ENCODE measurements at regions not wholly inside any gene's neighbourhood (a gene's known extent, or its start where the extent isn't known, plus 50 kb on each side); places are given as distances from the start of the nearest gene placed in this dataset.

DNA sequence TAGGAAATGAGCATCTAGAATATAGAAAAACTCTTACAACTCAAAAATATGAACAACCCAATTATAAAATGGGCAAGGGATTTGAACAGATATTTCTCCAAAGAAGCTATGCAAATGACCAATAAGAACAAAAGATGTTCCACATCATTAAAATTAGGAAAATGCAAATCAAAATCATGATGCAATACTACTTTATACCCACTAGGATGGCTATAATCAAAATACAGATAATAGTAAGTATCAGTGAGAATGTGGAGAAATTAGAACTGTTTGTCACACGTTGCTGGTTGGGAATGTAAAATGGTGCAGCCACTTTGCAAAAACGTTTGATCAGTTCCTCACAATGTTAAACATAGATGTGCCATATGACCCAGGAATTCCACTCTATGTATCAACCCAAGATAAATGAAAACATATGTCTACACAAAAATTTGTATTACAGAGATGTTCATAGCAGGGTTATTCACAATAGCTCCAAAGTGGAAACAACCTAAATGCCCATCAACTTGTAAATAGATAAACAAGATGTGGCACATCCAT is 558.4 kb downstream of the SLC4A3 start:
- no peak for DNase-seq

GRCh38 chr2:220188031-220188430 is 560.6 kb downstream of the SLC4A3 start:
- no peak for DNase-seq

GRCh38 chr2:220191031-220191430 is 563.6 kb downstream of the SLC4A3 start:
- DNase-seq: no peak

DNA sequence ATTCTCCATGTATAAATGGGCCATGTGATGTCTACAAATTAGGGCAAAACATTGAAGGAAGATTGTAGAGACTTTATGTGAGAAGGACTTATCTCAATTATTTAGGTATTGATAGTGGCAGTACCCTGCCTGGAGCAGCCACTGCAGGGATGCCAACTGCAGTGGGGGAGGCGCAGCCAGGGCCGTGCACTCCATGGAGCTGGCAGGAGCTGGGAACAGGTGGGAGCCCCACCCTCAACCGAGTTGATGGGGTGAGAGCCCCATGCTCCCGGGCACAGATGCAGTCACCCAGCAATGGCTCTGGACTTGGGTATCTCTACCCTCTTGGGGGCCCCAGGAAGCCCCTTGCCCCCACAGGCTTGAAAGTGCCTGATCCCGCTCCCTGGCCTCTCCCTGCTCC is 564.3 kb downstream of the SLC4A3 start:
- no peak for DNase-seq

GRCh38 chr2:220192994-220193753 is 565.7 kb downstream of the SLC4A3 start:
- no peak for DNase-seq

DNA sequence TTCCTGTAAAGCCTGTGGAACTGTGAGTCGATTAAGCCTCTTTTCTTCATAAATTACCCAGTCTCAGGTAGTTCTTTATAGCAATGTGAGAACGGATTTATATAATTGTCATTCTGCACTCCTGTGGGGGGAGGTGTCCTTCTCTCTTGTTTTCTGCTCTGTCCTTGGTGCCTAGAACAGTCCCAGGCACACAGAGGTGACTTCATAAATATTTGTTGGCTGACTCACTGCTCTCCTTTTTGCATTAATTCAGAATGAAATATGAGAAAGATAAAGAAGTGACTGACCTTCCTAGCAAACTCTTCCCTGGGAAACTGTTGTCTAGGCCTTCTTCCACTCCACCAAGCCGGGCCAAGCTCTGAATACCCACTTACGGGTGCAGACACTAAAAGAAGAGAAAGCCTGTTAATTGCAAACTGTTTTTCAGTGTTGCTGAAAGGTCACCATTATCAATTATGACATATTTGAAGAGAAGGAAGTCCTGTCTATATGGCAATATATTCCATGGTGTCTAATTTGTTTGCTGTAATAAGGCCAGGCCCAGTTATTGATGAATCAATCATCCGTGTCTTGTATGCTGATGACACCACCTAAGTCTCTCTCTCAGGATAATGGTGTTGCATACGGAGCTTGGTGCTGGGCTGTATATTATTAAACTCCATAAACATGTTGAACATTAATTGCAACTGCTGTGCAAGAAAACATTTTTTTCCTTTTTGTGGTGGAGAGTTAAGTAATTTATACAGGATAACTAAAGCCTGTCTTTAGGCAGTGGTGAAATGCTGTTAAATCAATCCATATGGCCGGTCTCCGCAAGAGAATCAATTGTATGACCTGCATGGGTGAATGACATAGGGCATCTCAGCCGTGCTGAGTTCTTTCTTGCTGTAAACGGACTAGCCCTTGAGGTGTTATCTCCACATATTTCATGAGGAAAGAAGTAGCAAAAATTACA is 567.5 kb downstream of the SLC4A3 start:
- no peak for DNase-seq

GRCh38 chr2:220198896-220199295 is 571.5 kb downstream of the SLC4A3 start:
- DNase-seq: no peak

DNA sequence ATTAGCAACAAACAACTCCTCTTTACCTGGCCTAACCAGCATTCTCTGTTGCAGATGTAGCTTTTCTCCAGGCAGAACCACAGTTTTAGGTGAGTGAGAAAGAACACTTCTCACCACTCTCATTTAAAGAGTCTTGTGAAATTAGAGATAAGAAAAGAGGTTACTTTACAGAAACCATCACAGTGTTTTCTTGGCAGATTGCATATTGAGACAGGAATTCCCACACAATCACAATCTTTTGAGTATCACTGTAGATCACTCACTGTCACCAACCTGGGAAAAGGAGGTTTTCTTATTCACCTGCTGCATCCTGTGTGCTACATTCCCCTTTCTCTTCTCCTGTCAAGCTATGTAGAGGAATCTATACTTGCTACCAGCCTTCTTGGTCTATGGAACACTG is 574.6 kb downstream of the SLC4A3 start:
- no peak for DNase-seq

DNA sequence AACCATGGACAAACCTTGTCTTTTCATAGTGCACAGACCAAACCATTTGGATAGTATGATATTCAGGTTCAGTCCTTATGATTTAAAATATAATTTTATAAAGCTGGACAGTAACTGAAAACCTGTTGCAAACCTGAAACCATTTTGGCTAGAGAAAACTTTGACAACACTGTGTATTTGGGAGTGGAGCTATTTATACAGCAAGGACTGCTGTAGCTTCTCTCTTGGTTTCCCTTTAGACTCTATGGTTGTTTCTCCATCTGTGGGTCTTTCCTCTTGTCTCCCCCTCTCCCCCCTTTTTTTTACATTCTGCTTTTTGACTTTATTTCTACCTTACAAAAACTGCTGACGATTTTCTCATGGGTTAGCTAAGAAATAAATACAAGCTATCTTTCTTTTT is 581.7 kb downstream of the SLC4A3 start:
- no peak for DNase-seq

DNA sequence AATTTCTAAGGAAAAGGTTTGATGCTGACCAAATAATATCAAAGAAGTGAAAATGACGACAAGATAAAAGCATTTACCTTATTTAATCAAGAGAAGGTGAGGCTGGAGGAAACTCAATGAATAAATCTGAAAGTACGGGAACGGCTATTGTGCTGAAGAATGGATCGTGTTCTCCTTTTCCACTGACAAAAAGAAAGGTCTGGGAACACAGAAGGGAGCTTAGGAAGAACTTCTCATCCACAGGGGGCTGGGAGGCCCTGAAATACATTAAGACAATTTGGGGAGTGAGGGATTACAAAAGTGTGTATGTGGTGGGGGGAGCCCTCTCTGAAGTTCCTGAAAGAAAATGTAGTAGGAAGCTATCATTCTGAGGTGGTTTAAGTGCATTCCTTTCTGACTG is 582.3 kb downstream of the SLC4A3 start:
- DNase-seq: no peak

- no peak for DNase-seq
Observed at GRCh38 chr2:220212296-220213080, 585.1 kb downstream of the SLC4A3 start.

- no peak for DNase-seq
Observed at GRCh38 chr2:220215785-220216184, 588.4 kb downstream of the SLC4A3 start.

- DNase-seq: peak; percentile 80
Observed at GRCh38 chr2:220219371-220219770, 591.9 kb downstream of the SLC4A3 start.

DNA sequence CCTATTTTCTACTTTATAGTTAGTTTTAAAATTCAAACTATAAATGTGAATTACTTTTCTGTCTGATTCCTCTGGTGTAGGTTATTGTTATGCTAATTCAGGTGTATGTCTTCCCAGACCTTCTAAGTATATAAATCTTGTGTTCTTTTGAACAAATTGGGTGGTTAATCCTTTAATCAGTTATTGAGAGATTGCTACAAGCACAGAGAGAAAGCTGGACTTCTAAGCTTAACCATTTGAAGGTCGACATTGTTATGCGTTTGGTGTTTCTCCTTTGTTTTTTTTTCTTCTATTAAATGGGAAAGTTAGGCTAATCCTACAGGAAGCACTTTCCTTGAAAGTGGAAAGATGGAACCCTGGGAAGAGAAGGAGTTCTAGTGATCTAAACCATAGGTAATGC is 592.6 kb downstream of the SLC4A3 start:
- DNase-seq: no peak

GRCh38 chr2:220221992-220222391 is 594.6 kb downstream of the SLC4A3 start:
- no peak for DNase-seq

DNA sequence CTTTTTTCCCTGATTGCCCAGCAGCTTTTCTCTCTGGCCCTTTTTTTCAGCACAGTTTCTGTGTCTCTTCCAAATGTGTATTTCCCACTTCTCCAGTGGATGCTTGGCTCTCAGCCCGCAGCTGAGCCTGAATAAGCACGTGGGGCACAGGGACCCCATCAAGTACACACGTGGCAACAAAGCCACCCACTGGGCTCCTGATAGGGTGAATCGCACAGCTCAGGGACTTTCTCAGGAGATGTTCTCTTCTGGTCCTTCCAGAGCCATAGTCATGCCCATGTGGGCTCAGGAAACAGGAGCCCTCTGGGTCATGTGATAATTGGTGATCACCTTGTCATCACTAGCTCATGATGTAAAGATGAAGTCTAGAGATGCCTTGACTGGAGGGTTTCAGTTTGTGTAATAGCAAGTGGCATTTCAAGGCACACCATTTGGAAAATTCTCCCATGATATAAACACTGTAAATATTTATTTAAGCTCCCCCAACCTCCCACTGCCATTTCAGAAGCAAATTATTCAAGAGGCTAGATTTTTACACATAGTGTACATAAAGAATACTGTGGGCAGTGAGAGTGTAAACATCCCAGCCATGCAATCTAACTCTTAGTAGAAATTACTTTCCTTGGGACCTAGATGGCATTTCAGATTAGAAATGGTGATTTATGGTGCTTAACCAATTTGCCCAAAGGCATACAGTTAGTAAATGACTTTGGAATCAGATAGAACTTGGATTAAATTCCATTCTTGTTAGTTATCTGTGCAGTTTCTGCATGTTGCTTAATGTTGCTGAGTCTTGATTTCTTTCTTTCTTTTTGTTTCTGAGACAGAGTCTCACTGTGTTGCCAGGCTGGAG is 597.5 kb downstream of the SLC4A3 start:
- DNase-seq: no peak

GRCh38 chr2:220226076-220226475 is 598.6 kb downstream of the SLC4A3 start:
- no peak for DNase-seq

DNA sequence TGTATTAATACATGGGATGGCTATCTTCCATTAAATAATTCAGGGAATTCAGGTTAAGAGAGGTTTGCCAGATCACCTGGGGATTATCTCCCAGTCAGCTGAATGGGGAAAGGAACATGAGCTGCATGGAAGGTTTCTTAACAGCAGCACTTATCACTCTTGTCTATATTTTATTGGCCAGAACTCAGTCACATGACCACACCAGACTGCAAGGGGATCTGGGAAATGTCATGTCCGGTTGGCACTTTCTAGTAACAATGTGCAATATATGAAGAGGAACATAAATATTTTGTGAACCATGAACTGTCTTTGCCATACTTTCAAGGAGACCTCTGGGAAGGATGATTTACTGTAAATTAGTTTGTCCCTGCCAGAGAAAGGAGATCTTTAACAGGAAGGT is 599.1 kb downstream of the SLC4A3 start:
- DNase-seq: no peak

- DNase-seq: no peak
Observed at GRCh38 chr2:220227266-220227920, 600.0 kb downstream of the SLC4A3 start.

GRCh38 chr2:220228310-220229006 is 601.0 kb downstream of the SLC4A3 start:
- peak; percentile 30 for DNase-seq

- DNase-seq: no peak
Observed at GRCh38 chr2:220240641-220241040, 613.2 kb downstream of the SLC4A3 start.
